Activated T-helper 1 cell treated with Interleukin-2 at 50 U/mL for 16 hours (primary cell): ENCODE measurements at regions not wholly inside any gene's neighbourhood (a gene's known extent, or its start where the extent isn't known, plus 50 kb on each side); places are given as distances from the start of the nearest gene placed in this dataset.

Experiments used
- DNase-seq: peaks from one replicate; pipeline ENCODE4 v3.0.0-alpha.2; 2020; ENCODE audit warnings: low read depth

DNA sequence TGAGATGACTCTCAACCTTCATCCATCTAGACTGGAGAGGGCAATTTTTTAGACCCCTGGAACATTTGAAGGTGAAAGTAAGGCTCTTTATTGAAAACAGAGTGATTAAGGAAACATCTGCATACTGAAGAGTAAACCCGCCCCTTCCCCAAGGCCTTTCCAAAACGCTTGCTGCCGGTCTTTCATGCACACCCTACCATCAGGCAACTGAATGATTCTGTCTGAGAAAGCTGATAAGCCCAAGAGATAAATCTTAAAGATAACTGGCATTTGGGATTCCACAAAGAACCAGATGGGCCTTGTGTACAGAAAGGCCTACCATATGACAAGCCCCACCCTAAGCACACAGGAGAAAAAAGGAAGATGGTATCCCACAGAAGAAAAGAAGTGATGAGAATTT, 54.4 kb upstream of the PIK3R1 start:
- no peak for DNase-seq

DNA sequence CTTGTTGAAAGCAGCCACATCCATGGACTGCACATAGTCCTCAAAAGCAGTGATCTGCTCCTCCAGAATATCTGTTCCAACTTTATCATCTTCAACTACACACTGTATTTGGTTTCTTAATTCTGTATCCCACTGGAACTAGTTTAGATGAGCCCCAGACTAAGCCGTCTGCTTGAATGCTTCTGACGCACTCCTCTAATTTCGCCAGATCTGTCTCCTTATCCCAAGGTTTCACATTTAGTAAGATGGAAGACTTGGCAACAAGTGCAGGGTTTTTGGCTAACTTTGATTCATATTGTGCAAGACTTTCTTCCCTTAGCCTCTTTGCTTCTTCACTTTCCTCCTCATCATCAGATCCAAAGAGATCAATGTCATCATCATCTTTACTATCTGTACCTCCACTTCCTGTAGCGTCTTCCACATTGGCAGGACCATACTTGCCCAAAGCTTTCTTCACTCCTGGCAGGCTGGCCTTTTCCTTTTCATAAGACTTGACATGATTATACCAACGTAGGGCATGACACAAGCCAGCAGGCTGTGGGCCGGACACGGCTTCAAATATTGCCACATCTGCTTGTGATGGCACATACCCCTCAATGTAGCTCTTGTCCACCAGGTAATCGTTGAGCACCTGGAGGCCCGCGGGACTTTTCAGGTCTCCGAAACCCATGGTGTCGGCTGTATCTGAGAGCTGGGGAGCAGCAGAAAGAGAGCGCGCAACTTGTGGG, 56.2 kb upstream of the PIK3R1 start:
- DNase-seq, result no peak

DNA sequence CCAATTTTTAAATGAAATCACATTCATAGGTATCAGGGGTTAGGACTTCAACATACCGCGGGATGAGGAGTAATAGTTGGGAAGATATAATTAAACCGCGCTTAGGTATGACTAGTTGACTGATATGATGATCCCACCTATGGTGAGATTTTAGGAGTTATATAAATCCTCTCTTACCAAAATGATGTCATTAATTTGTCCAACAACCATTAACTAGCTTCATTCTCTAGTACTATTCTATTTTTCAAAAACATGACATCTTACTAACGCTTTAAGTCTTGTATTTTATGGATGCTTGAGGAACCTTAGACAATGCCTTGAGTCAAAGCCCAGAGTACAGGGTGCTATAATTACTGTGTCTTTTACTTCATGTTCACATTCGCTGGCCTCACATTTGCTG, 59.6 kb upstream of the PIK3R1 start:
- DNase-seq, result no peak

GRCh38 chr5:68154119-68154857, 61.3 kb upstream of the PIK3R1 start:
- DNase-seq, result no peak

DNA sequence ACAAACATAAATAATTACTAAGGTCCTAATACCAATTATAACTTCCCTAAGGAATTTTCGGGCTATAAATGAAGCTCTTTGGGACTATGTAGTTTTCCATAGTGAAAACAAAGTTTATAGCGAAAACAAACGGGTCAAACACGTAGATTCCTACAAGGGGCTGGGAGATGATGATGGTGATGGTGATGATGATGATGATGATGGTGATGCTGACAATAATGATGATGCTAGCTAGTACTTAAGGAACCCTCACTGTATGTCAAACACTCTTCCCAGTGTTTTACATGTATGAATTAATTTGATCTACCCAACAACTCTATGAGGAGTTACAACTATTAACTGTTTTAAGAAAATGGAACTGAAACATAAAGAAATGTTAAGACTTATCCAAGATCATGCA, 63.7 kb upstream of the PIK3R1 start:
- DNase-seq, result no peak

- DNase-seq, result no peak
Observed at GRCh38 chr5:68149189-68149588, 66.4 kb upstream of the PIK3R1 start.

GRCh38 chr5:68148096-68148495, 67.5 kb upstream of the PIK3R1 start:
- DNase-seq, result no peak

GRCh38 chr5:68147659-68148058, 67.9 kb upstream of the PIK3R1 start:
- no peak for DNase-seq

GRCh38 chr5:68141494-68141893, 74.1 kb upstream of the PIK3R1 start:
- no peak for DNase-seq

GRCh38 chr5:68140763-68141162, 74.8 kb upstream of the PIK3R1 start:
- no peak for DNase-seq

DNA sequence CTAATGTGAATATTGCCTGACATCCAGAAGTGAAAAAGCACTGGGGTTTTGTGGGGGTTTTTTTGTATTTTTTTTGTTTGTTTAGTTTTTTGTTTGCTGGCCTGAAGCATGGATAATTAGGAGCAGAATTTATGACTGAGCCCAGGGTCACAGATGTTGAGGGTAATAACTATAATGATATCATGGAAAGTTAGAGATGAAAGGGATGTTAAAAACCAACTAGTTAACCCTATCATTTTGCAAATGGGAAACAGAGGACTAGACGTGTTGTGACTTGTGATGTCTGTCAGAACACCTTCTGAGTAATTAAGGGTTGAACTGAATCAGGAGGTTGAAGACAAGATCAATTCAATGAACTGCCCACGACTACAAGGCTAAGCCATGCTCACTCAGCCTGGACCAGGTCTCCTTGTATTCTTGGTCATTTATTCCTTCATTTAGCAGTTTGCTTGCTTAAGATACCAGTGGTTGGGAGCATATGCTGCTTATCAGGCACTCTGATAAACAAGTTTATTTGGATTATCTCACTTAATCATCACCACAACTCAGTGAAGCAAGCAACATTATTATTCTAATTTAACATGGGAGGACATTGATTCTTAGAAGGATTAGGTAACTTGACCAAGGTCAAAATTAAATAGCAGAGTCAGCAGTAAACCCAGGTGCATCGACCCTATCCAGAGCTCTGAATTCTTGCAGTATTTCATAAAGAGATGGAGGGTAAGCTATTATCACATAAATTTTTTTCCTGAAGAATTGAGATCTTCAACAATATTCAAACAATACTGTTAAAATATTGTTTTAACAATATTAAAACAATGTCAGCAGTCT, 75.7 kb upstream of the PIK3R1 start:
- no peak for DNase-seq

GRCh38 chr5:68137511-68138140, 77.9 kb upstream of the PIK3R1 start:
- DNase-seq, result no peak

DNA sequence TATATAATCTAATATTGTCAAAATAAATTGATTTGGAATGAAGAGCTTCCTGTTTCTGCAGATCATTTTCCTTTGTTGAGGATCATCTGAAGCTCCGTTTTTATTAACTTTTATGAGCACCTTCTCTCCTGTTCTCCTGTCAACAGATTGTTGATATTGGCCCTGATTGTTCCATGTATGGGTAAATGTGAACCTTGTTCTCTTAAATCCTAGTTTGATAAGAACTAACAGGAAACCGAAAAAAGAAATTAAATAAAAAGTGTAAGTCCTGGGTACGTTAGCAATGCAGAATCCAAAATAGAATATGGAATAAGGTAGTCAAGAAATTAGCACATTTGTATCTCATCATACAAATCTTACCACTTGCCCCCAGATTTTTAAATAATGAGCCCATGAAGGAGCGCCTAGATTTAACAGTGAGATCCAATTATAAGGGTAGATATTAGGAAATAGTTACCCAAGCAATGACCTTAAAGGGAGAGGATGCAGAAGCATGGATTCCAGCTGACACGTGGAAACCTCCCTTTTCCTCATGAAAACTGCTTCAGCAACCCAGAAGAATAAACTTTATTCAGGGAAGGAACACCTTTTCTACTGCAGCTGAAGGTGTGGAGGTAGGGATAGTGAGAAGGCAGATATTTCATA, 80.8 kb upstream of the PIK3R1 start:
- no peak for DNase-seq

DNA sequence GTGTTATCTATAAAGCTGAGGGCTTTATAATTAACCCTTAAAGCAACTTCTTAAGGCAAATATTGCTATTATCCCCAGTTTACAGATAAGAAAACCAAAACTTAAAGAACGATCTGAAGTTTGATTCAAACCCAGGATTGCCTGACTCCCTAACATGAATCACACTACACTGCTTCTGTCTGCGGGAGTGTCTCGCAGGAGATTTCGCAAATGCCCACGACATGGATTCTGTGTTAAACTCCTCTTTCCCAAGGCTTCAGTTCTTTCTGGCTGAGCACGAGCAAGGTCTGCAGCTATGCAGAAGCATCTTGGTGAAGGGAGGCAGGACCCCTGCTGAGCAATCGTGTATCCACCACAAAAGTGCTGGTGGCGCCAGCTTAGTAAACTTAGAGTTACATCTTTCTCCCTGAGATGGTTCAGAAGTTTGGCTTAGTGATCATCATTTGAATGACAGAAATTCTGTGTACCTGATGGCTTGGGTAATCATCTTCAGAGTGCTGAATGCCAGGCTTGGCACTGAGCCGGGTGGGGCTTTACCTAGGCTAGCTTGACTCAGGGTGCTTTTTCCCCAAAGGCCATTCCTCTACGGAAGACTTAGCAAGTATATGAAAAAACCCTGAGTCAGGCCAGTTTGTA, 81.4 kb upstream of the PIK3R1 start:
- no peak for DNase-seq

DNA sequence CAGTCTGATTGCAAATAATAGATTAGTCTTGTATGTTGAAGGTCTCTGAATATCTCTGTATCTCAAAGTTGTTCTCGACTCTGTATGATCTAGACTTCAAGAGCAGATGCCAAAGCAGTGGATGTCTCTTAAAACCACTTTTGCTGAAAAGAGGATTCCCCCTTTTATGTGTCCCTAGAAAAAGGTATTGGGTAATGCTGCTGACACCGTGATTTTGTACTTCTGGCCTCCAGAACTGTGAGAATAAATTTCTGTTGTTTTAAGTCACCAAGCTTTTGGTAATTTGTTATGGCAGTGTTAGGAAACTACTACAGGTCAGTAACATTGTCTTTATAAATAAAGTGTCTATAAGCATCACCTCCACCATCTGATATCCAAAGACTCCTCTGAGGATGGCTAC, 85.3 kb upstream of the PIK3R1 start:
- DNase-seq, result no peak

DNA sequence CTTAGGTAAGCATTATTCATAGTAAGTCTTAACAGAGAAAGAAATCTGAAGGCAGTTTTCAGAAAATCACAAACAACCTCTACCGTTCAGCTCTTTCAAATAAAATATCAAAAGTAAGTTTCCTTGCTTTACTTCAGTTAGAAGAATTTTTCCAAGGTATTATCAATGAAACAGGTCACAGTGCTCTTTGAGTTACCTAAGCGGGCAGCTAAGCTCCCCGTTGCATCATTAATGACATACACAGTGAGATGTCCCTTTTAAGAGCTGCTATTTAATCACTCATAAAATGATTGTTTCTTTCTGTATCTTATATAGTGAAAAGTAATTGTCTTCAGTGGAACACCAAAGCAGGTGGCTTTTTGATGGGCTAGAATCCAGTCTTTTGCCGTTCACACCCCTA, 86.2 kb upstream of the PIK3R1 start:
- no peak for DNase-seq

DNA sequence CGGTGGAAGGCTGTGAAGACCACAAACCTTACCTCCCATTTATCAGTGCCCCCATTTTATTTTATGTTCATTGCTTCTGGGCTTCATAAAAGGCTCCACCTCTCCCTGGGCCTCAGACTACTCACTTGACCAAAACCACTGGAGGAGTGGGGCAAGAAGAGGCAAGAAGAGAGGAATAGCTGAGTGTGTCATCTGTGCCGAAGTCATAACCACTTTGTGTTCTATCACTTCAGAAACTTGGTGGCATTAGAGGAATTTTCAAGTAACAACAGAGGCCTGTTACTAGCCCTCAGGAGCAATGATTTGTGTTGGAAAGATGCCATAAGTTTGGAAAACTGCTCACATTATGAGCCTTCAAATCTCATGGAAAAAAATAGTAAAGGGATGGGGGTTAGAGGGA, 88.7 kb upstream of the PIK3R1 start:
- DNase-seq, result no peak

- no peak for DNase-seq
Observed at GRCh38 chr5:68122439-68123328, 92.9 kb upstream of the PIK3R1 start.

GRCh38 chr5:68116868-68117411, 98.6 kb upstream of the PIK3R1 start:
- DNase-seq, result no peak

DNA sequence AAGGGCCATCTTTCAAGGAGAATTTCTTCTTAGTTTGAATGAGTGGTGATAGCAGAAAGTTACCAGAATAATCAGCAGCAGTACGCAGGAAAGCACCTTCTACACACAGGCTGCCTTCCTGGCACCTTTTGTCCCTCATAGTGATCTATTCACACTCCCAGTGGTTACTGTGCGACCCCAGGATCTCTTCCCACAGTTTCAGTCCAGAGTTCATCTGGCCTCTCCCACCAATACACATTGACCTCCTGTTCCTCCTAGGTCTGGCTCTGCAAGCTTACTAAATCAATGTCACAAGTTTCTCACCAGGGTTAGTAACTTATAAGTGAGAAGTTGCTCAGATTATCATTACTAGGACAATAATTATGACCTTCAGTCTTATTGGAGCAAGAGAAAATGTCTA, 99.1 kb upstream of the PIK3R1 start:
- DNase-seq, result no peak
